Hepatic stellate cell (primary cell): ENCODE measurements at regions not wholly inside any gene's neighbourhood (a gene's known extent, or its start where the extent isn't known, plus 50 kb on each side); places are given as distances from the start of the nearest gene placed in this dataset.

Experiments
- DNase-seq: peaks from one replicate; pipeline ENCODE4 v3.0.0; 2011; ENCODE audit warnings: low spot score

- DNase-seq = no peak
Observed at GRCh38 chr12:93015871-93016751, 87.0 kb upstream of the EEA1 start.

DNA sequence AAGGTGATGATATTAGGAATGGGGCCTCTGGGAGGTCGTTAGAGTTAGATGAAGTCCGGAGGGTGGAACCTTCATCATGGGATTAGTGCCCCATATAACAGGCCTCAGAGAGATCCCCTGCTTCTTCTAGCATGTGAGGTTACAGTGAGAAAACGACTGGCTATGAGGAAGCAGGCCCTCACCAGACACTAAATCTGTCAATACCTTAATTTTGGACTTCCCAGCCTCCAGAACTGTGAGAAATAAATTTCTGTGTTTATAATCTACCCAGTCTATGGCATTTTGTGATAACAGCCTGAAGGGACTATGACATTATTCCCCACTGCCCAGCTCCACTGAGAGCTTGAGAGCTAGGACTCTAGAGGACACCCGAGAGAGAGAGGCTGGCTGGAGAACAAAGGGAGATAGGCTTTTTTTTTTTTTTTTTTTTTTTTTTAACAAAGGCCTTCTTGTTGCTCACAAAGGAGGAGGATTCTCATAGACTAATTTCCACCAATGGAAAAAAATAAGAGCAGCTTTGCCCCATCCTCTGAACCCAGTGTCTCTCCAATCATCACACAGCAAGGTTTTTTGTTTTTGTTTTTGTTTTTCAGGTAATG lies 87.8 kb upstream of the EEA1 start:
- DNase-seq = no peak

DNA sequence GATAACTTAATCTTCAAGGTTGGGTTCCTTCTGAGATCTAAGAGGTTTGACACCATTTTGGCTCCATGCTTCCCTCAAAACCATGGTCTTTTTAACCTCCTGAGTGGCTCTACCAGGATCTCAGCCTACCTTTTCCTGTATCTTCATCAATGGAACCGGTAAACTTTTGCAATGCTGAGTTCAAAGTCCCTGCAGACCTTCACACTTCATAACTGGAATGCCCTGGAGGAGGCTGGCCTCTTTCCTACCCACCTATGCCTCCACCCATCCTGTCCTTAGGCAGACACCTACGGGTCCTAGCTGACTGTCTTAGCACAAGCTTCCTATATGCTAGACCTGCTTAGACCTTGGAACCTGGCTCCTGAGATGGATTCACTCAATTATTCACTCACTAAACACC lies 89.5 kb upstream of the EEA1 start:
- DNase-seq = no peak

DNA sequence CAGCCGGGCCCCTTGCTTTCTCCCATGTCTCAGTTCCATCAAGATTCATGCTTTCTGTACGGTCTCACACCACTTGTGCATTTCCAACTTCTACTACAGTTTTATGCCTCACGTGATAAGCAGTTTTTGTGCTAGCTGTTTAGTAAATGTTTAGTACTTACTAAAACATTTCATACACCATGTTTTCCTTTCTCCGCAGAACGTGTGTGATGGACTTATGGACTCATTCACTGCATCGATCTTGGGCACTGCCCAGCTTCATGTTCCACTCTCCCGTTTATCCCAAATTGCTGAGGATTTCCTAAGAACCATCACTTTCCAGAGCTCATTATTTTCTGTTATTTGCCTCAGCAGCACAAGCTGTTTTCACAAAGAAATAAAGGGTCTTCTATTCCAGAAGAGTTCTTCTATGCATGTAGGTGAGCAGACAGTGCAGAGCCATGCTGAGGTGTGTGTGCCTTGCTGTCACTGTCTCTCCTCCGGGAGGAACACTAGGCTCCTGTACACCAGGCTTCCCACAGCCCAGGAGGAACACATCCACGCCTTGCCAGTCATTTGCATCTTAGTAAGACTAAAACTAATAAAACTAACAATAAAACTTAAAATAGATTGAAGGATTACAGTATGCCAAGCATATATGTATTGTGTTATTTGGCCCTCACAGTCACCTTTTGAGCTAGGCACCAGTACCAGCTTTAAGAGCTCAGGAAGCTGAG lies 90.3 kb upstream of the EEA1 start:
- no peak for DNase-seq

GRCh38 chr12:93019975-93020630 lies 91.0 kb upstream of the EEA1 start:
- no peak for DNase-seq

- DNase-seq = no peak
Observed at GRCh38 chr12:93020631-93021597, 91.8 kb upstream of the EEA1 start.

DNA sequence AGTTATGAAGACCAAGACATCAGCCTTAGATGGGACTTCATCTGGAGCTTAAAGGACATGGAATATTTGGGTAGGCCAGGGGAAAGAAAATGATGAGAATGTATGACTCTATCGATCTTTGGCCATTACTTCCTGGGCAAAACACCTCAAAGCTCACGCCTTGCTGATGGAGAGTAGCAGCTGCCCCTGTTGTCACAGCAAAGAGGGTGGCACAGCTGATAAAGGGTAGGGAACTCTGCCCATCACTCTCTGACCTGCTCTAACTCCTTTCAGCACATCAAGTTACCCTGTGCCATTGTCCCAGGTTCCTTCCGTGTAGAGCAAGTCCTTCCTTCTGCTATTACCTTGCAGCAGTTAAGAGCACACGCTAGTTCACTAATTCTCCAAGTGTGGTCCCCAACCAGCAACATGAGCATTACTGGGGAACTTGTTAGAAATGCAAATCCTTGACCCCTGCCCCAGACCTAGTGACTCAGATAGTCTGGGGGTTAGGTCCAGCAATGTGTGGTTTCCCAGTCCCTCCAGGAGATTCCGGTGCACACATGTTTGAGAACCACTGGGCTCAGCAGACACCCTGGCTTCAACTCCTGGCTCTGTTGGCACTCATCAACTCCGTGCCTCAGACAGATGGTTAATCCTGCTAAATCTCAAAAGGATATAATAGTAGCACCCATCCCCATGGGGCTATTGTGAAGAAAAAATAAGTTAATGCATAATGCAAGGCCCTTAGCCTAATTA lies 93.7 kb upstream of the EEA1 start:
- DNase-seq = no peak

- peak; percentile 32 for DNase-seq
Observed at GRCh38 chr12:93025145-93026103, 96.3 kb upstream of the EEA1 start.

- DNase-seq = no peak
Observed at GRCh38 chr12:93027041-93027440, 97.9 kb upstream of the EEA1 start.

- no peak for DNase-seq
Observed at GRCh38 chr12:93029091-93029490, 100.0 kb upstream of the EEA1 start.

- DNase-seq = no peak
Observed at GRCh38 chr12:93031028-93031427, 101.9 kb upstream of the EEA1 start.

GRCh38 chr12:93032758-93033157 lies 103.7 kb upstream of the EEA1 start:
- no peak for DNase-seq

GRCh38 chr12:93033948-93034347 lies 104.9 kb upstream of the EEA1 start:
- DNase-seq = no peak

- DNase-seq = no peak
Observed at GRCh38 chr12:93039062-93039461, 110.0 kb upstream of the EEA1 start.

DNA sequence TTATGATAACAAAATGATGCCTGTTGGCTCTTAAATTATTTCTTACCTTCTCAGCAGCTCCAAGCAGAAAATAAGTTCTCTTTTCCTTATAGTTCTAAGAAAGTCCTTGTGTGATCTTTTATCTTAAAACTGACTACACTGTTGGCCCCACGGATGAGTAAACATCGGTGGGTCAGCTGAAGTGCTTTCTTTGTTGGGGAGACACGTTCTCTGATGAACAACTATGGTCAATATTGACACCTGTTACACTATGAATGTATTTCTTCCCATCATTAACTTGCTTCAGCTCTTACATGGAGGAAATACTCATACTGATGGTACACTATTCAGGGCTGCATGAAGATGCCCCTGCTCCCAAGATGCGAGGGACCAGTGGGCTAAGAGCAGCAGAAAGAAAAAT lies 110.8 kb upstream of the EEA1 start:
- DNase-seq = no peak

DNA sequence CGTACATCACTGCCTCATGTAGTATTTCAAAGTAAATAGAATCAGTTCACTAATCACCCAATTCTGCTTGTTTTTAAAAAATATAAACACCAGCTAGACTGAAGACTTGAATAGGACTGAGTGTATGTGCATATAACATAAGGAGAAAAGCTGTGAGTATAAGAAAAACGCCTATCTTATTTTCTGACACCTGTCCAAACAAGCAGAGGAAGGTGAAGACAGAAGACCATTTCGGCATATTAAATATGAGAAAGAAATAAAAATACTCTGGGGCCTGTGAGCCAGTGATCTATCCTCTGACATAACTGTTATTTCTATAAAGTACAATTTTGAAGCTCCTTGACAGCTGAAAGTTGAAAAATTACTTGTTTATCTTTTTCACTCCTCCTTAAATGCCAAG lies 111.3 kb upstream of the EEA1 start:
- DNase-seq = no peak

GRCh38 chr12:93041416-93041815 lies 112.3 kb upstream of the EEA1 start:
- no peak for DNase-seq

GRCh38 chr12:93042283-93042682 lies 113.2 kb upstream of the EEA1 start:
- DNase-seq = no peak

GRCh38 chr12:93042684-93043083 lies 113.6 kb upstream of the EEA1 start:
- DNase-seq = no peak
